ENCODE measurements at regions not wholly inside any gene's neighbourhood (a gene's known extent, or its start where the extent isn't known, plus 50 kb on each side); places are given as distances from the start of the nearest gene placed in this dataset.

- no peak overlapping the region for H3K27ac Mint-ChIP-seq (ENCODE audit: unreplicated experiment)
- no peak for DNase-seq (ENCODE audit: extremely low spot score, unreplicated experiment)
Measured at GRCh38 chr6:25050356-25050755, 114.6 kb upstream of the RIPOR2 start.

GRCh38 chr6:25051083-25051482, 115.3 kb upstream of the RIPOR2 start:
- no peak for DNase-seq (ENCODE audit: extremely low spot score, unreplicated experiment)
- Mint-ChIP-seq H3K27me3 (ENCODE audit: unreplicated experiment) (no peaks in the 10 kb centered on the region), H3K36me3 (ENCODE audit: unreplicated experiment) (no peaks in the 10 kb centered on the region), H3K9me3 (ENCODE audit: unreplicated experiment) (no peaks in the 10 kb centered on the region), H3K4me1 (ENCODE audit: unreplicated experiment) (peaks cover 22% of the 10 kb centered on the region), H3K4me3 (ENCODE audit: unreplicated experiment) (no peak overlapping the region), H3K27ac (ENCODE audit: unreplicated experiment) (no peak overlapping the region)
- TF ChIP-seq CTCF (IDR thresholded peaks at IDR 0.05) = no peak

More at GRCh38 chr6:25050356-25050755, 114.6 kb upstream of the RIPOR2 start:
- Mint-ChIP-seq H3K27me3 (ENCODE audit: unreplicated experiment) (no peaks in the 10 kb centered on the region), H3K36me3 (ENCODE audit: unreplicated experiment) (no peaks in the 10 kb centered on the region), H3K4me3 (ENCODE audit: unreplicated experiment) (no peak overlapping the region), H3K9me3 (ENCODE audit: unreplicated experiment) (no peaks in the 10 kb centered on the region), H3K4me1 (ENCODE audit: unreplicated experiment) (peaks cover 22% of the 10 kb centered on the region)
- TF ChIP-seq CTCF (IDR thresholded peaks at IDR 0.05) = no peak

- Mint-ChIP-seq H3K4me1 (ENCODE audit: unreplicated experiment) (peaks cover 22% of the 10 kb centered on the region), H3K4me3 (ENCODE audit: unreplicated experiment) (no peak overlapping the region), H3K9me3 (ENCODE audit: unreplicated experiment) (no peaks in the 10 kb centered on the region), H3K27me3 (ENCODE audit: unreplicated experiment) (no peaks in the 10 kb centered on the region), H3K27ac (ENCODE audit: unreplicated experiment) (no peak overlapping the region), H3K36me3 (ENCODE audit: unreplicated experiment) (peaks cover 2% of the 10 kb centered on the region)
- TF ChIP-seq CTCF (IDR thresholded peaks at IDR 0.05) = no peak
- DNase-seq (ENCODE audit: extremely low spot score, unreplicated experiment) = no peak
Measured at GRCh38 chr6:25052181-25052580, 116.4 kb upstream of the RIPOR2 start.

- no peaks in the 10 kb centered on the region for H3K27me3 Mint-ChIP-seq (ENCODE audit: unreplicated experiment)
- no peak for DNase-seq (ENCODE audit: extremely low spot score, unreplicated experiment)
Measured at GRCh38 chr6:25053875-25054371, 118.2 kb upstream of the RIPOR2 start.

GRCh38 chr6:25054469-25054868, 118.7 kb upstream of the RIPOR2 start:
- Mint-ChIP-seq H3K9me3 (ENCODE audit: unreplicated experiment) (no peaks in the 10 kb centered on the region), H3K27ac (ENCODE audit: unreplicated experiment) (peak overlapping the region; percentile 78), H3K4me1 (ENCODE audit: unreplicated experiment) (peaks cover 22% of the 10 kb centered on the region), H3K4me3 (ENCODE audit: unreplicated experiment) (no peak overlapping the region), H3K36me3 (ENCODE audit: unreplicated experiment) (peaks cover 2% of the 10 kb centered on the region), H3K27me3 (ENCODE audit: unreplicated experiment) (no peaks in the 10 kb centered on the region)
- no peak for DNase-seq (ENCODE audit: extremely low spot score, unreplicated experiment)
- TF ChIP-seq CTCF (IDR thresholded peaks at IDR 0.05) = no peak

More at GRCh38 chr6:25053875-25054371, 118.2 kb upstream of the RIPOR2 start:
- Mint-ChIP-seq H3K36me3 (ENCODE audit: unreplicated experiment) (peaks cover 2% of the 10 kb centered on the region), H3K9me3 (ENCODE audit: unreplicated experiment) (no peaks in the 10 kb centered on the region), H3K4me3 (ENCODE audit: unreplicated experiment) (no peak overlapping the region), H3K4me1 (ENCODE audit: unreplicated experiment) (peaks cover 22% of the 10 kb centered on the region), H3K27ac (ENCODE audit: unreplicated experiment) (peak overlapping the region; percentile 78)
- TF ChIP-seq CTCF (IDR thresholded peaks at IDR 0.05) = peak; percentile 15

All from osteocyte (in vitro differentiated cells).